ENCODE measurements at regions not wholly inside any gene's neighbourhood (a gene's known extent, or its start where the extent isn't known, plus 50 kb on each side); places are given as distances from the start of the nearest gene placed in this dataset.

GRCh38 chrX:23228454-23228853 is 106.2 kb upstream of the PTCHD1 start:
- no peak for DNase-seq (ENCODE audit: low read depth)

- no peak for DNase-seq (ENCODE audit: low read depth)
Observed at GRCh38 chrX:23228950-23229448, 105.7 kb upstream of the PTCHD1 start.

GRCh38 chrX:23235051-23235450 is 99.6 kb upstream of the PTCHD1 start:
- DNase-seq (ENCODE audit: low read depth): no peak

- DNase-seq (ENCODE audit: low read depth): peak; percentile 4
Observed at GRCh38 chrX:23246001-23246400, 88.6 kb upstream of the PTCHD1 start.

- no peak for DNase-seq (ENCODE audit: low read depth)
Observed at GRCh38 chrX:23248187-23248586, 86.5 kb upstream of the PTCHD1 start.

- DNase-seq (ENCODE audit: low read depth): no peak
Observed at GRCh38 chrX:23251043-23251442, 83.6 kb upstream of the PTCHD1 start.

GRCh38 chrX:23263892-23264291 is 70.8 kb upstream of the PTCHD1 start:
- DNase-seq (ENCODE audit: low read depth): no peak

- no peak for DNase-seq (ENCODE audit: low read depth)
Observed at GRCh38 chrX:23269923-23270322, 64.7 kb upstream of the PTCHD1 start.

GRCh38 chrX:23271026-23271425 is 63.6 kb upstream of the PTCHD1 start:
- no peak for DNase-seq (ENCODE audit: low read depth)

- DNase-seq (ENCODE audit: low read depth): no peak
Observed at GRCh38 chrX:23276475-23276874, 58.2 kb upstream of the PTCHD1 start.

Measured in LHCN-M2 (cell line).